GM19193 (cell line): ENCODE measurements at regions not wholly inside any gene's neighbourhood (a gene's known extent, or its start where the extent isn't known, plus 50 kb on each side); places are given as distances from the start of the nearest gene placed in this dataset.

Experiments
- POLR2A ChIP-seq: IDR thresholded peaks from 4 replicates; pipeline ENCODE4 v1.6.1; 2011; ENCODE audit not compliant: insufficient read depth, insufficient read length; ENCODE audit errors: extremely low read depth

- TF ChIP-seq POLR2A, result no peak
Observed at GRCh38 chr1:234730475-234730769, 120.4 kb upstream of the IRF2BP2 start.

GRCh38 chr1:234729561-234730474 lies 119.8 kb upstream of the IRF2BP2 start:
- TF ChIP-seq POLR2A, result no peak

GRCh38 chr1:234728740-234729139 lies 118.8 kb upstream of the IRF2BP2 start:
- no peak for TF ChIP-seq POLR2A

GRCh38 chr1:234727018-234727940 lies 117.3 kb upstream of the IRF2BP2 start:
- no peak for TF ChIP-seq POLR2A

- TF ChIP-seq POLR2A, result no peak
Observed at GRCh38 chr1:234726359-234726943, 116.5 kb upstream of the IRF2BP2 start.

- TF ChIP-seq POLR2A, result no peak
Observed at GRCh38 chr1:234725177-234726132, 115.5 kb upstream of the IRF2BP2 start.

- no peak for TF ChIP-seq POLR2A
Observed at GRCh38 chr1:234724516-234725176, 114.7 kb upstream of the IRF2BP2 start.

GRCh38 chr1:234722904-234723720 lies 113.1 kb upstream of the IRF2BP2 start:
- no peak for TF ChIP-seq POLR2A

GRCh38 chr1:234722270-234722704 lies 112.3 kb upstream of the IRF2BP2 start:
- TF ChIP-seq POLR2A, result no peak

- no peak for TF ChIP-seq POLR2A
Observed at GRCh38 chr1:234721476-234722269, 111.7 kb upstream of the IRF2BP2 start.

- TF ChIP-seq POLR2A, result no peak
Observed at GRCh38 chr1:234720709-234721441, 110.9 kb upstream of the IRF2BP2 start.
